Fibroblast of peridontal ligament (primary cell): ENCODE measurements at regions not wholly inside any gene's neighbourhood (a gene's known extent, or its start where the extent isn't known, plus 50 kb on each side); places are given as distances from the start of the nearest gene placed in this dataset.
A peak's percentile ranks its signal among the peaks of the same experiment; 100 is the strongest.

Experiments
- DNase-seq: peaks from one replicate; pipeline ENCODE4 v3.0.0-alpha.2; 2010; ENCODE audit errors: extremely low read depth

DNA sequence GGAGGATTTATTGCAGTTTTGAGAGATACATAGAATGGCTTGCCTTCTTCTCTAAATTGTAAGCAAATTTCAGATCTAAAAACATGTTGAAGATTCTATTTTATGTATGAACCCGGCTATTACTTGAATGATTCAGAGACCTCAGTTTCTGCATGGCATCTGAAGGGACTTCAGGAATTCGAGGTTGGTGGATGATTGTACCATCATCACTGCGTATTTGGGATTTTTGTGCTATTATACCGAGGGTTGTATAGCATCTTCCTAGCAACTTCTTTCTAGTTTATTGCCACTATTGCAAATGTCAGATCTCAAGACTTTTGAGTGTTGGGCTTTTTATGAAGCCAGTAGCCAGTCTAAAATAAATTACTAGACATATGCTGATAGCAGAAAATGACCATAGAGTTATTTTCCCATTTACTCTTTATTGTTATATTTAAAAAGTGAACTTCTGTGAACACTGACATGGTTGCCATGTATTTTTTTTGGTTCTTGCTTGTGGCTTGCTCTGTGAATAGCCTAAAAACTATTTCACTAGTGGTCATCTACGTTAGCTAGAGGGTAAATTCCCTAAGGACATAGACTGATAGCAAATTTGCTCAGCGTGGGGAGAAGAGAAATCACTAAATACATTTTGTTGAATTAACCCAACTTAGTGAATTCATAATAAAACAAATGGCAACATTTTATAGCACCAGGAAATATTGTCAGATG is 70.6 kb upstream of the KLF12 start:
- peak; percentile 69 for DNase-seq

DNA sequence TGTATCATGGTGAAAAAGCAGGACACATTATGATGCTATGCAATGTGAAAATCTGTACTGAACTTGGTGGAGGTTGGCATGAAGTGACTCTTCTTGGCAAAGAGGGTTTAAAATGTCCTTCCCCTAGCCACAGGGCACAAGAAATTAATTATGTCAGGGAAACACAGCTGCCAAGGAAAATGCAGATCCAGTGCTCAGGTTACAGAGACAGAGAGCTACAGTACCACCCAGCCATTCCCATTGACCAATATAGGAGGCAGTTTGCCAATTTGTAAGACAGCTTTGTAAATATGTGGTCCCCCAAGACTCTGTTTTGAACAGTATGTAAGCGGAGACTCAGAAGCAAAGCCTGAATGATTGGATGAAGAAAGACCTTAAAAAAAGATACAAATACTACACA is 69.4 kb upstream of the KLF12 start:
- peak; percentile 98 for DNase-seq

DNA sequence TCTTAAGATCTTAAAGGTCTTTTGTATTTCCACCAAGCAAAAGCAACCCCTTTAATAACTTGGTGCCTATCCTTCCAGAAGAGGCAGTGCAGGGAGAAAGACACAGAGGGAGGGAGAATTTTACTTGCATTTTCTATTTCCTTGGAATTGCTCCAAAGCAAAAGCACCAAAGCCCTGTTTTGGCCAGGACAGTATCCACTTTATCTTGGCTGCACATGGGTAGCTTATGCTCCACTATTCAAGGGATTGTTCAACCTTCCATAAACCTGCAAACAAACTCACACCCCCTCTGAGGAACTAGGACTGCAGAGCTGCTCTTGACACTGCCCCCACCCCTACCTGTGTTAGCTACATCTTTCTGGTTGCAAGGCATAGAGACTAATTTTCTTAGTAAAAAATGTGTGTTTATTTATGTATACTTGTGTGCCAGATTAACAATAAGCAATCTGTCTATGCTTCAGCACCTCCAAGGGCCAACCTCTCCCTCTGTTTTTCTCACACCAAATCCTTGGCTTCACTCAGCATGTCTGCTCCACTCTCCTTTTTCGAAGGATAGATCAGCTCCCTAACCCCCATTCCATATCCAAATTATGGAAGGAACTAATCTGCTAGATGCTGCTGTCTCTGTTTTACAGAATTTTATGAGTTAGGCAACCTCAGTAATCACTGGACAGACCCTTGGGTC is 68.1 kb upstream of the KLF12 start:
- peak; percentile 65 for DNase-seq

DNA sequence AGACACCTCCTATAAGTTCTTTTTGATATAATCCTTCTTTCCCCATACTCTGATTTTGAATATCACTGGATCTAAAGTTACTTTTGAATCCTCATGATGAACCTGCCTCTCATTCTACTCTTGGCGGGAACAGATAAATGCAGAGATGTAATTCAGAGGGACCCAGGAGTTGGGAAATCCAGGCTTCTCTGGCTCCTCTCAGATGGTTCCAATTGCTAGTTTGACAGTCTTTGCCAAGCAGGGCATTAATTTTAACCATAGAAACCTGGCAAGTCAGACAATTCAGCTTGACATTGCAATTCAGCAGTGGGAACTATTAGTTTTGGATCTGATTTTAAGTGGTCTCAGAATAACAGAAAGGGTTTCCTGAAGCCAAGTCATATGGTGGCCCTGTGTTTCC is 67.3 kb upstream of the KLF12 start:
- DNase-seq: peak; percentile 56

DNA sequence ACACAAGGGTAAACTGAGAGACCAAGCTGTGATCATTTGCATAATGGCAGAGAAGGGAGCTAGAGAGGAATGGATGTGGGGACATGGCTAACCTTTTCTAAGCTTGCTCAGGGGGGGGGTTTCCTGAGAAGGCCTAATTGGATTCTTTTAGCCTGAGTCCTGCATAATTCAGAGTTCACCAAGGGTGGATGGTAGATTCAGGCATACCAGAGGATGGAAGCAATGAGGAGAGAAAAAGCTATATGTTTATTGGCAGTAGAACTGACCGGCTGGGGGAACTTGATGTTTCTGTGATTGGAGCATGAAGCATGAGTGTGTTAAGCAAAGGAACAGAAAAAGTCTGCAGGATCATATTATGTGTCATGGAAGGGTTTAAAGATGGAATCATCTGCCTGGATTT is 65.9 kb upstream of the KLF12 start:
- DNase-seq: no peak

DNA sequence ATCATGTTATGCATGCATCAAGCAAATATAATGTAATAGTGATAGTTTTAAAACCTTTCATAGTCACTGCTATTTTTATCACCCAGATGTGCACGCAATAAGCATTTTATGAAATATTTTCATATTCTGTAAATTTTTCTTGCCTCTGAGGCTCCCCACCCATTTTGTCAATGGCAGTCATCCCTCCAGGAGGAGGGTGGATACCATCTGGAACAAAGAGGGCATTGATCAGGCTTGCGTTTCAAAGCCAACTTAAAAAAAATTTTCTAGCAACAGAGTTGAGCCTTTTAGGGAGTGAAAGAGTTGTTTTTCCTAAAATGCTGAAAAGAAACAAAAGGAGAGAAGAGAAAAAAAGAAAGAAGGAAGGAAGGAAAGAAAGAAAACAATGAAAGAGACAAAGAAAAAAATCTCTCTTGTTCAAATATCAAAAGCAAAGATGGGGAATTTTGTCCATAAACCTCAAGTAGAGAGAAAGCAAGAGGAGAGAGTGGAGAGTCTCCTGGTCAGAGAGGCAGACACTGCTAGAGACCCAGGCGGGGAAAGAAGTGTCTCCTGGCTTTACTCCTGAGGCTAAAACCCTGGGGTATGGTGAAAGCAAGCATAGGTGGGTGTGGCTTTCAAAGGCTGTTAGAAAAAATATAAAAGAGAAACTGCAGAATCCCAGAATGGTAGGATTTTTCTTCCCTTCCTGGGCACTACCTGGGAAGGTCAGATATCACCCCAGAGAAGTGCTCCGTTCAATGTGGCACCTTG is 63.6 kb upstream of the KLF12 start:
- DNase-seq: no peak

DNA sequence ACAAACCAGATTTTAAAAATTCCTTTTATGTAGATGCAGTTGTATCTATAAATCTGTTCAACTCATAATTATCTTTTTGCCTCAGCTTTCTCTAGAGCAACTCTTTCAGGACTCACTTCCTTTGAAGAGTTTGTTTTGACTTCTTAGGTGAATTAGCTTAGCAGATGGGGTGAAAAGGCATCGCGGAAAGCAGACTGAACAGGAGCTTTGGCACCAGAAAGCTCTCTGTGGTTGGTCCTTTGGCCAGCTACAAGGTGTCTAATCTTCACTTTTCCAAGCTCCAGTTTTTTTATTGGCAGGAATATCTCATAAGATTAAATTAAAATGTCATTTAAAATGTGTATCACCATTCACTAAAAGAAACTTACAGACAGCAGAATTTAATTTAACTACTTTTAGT is 60.6 kb upstream of the KLF12 start:
- DNase-seq: no peak

DNA sequence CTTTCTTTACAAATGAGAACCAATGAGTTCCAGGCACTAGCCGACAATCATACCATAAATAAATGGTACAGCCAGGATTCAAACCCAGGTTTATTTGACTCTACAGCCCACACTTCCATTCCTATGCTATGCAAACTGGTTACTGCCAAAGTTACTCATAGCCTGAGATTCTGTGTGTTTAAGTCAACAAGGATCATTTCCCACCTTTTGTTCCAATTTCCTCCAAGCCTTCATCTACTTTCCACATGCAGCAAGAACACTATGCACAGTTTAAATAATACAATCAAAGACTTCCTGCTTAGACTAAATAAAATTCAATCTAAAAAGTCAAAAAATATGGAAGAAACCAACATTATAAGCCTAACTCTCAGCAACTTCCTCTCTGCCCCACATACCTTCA is 59.2 kb upstream of the KLF12 start:
- no peak for DNase-seq

DNA sequence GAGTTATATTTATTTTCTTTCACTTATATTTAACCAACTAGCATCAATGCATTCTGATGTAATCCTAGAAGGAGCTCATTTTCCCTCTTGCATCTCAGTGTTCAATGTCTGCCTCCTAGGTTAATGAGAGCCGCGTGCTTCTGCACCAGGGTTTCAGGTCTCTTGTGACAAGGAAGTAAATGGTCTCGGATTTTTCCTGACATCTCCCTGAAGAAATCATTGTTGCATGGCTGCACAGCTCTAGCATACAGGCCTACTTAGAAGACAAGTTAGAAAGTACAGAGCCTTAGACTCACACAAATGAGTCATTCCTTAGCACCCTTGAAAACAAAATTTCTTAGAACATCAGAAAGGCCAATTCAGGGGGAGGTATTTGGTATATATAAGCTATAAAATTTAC is 57.2 kb upstream of the KLF12 start:
- DNase-seq: no peak

DNA sequence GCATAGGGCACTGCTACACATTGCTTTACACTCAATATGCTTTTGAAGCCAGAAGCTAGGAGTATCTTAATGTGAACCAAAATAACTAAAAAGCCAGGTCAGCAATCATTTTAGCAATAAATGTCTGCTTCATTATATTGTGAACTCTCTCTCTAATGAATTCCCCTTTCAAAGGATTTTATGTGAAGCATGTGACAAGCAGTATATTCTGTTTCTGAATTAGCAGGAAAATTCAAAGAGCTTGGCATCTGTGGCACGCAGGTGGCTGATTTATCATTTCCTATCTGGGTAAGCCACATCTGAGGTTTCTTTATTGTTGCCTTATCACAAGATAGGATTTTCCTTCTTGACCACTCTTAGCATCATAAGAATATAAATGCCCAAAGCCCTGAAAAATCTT is 56.8 kb upstream of the KLF12 start:
- DNase-seq: no peak

DNA sequence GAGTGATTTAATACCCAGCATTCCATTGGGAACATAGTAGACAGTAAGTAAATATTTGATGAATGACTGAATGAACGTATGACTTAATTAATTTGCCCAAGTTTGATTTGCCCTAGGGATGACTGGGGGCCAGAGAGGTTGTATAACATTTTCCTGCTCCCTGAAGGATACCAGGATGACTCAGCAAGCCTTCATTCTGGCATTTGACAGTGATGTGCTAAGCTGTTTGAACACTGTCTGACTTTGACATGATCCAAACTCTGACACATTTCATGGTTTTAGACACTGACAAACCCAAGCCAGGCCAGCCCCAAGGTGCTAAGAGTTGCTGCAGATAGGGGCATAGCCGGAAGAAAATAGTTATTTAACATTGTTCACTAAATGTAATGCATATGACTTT is 53.4 kb upstream of the KLF12 start:
- peak; percentile 41 for DNase-seq

DNA sequence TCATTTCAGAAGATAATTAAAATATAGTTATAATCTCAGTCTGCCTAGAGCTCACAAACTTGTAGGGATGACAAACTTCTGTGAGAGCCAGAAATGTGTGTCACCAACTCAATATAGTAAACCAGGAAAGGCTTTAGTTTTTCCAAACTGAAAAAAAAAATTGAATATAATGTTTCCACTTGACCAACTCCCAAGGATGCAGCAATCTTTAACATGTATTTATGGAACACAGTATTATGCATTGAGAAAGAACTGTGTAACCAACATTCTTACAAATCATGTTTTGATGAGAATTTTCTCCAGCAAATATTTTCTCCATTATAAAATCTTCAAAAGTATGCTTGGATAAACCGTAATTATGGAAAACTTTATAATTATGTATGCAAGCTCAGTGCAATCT is 50.1 kb upstream of the KLF12 start:
- peak; percentile 55 for DNase-seq
